Putamen (tissue), 1 donor: ENCODE measurements at regions not wholly inside any gene's neighbourhood (a gene's known extent, or its start where the extent isn't known, plus 50 kb on each side); places are given as distances from the start of the nearest gene placed in this dataset.

Source experiments
- DNase-seq: peaks from one replicate; pipeline ENCODE4 v3.0.0-alpha.2; 2016; ENCODE audit warnings: low spot score

GRCh38 chr12:111110556-111110955 is 190.2 kb upstream of the MYL2 start:
- DNase-seq: no peak

- DNase-seq: no peak
These were observed 188.3 kb upstream of the MYL2 start for GRCh38 chr12:111108726-111109125.

- no peak for DNase-seq
These were observed 187.2 kb upstream of the MYL2 start for GRCh38 chr12:111107392-111108178.

GRCh38 chr12:111105294-111105693 is 184.9 kb upstream of the MYL2 start:
- DNase-seq: no peak

DNA sequence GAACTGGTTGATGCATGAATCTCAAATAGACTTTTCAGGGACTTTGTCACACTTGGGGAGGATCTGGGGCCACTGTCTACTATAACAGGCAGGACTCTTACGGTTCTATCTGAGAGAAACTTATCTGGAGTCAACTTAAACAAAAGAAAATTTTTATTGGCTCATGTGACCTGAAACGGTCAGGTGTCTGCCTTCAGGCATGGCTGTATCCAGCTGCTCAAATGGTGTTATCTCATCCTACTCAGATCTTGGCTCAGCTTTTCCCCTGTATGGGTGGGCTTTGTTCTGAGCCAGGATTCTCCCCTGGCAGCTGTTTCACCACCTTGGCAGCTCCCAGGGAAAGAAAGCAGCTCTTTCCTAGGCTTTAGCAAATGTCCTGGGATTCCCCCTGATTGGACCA is 183.2 kb upstream of the MYL2 start:
- DNase-seq: no peak

DNA sequence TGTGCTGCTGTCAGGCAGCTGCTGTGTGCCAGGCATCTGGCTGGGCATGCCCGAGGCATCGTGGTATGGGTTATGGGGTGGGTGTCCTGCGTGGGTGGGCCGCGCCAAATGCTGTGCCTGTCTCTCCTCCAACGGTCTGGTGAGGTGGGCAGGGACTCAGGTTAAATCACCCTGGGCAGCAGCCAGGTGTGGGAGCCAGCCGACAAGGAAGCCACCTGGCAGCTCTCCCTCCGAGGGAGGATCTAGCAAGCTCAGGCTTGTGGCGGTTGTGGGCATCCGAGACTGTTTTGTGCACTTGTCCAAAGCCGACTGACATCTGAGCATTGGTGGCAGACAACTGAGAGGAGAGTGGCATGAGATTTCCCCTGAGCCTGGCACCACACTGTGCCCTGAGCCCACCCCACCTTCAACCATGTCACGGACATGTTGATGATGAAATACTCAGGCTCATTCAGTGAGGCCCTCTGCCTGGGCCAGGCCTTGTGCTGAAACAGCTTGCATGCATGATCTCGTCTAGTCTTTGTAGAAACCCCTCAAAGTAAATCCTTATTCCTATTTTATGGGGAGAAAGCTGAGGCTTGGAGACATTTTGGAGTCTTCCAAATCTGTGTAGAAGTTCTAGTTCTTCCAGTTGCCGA is 181.8 kb upstream of the MYL2 start:
- DNase-seq: no peak

DNA sequence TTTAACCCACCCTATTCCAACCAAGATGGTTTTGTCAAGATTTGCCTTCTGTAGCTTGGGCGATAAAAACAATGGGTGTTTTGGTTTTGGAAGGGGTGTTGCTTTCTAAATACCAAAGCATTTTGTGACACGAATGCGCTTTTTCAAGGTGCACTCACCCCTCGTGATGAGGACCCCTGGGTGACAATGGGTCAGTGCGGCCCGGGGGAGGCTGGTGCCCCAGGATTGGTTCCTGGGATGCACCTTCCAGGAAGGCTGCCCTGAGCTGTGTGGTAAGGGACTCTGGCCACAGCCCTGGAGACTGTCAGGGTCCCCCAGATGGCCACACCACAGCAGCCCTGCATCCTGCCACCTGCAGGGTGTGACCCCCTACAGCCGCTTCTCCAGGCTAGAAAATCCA is 180.6 kb upstream of the MYL2 start:
- no peak for DNase-seq

DNA sequence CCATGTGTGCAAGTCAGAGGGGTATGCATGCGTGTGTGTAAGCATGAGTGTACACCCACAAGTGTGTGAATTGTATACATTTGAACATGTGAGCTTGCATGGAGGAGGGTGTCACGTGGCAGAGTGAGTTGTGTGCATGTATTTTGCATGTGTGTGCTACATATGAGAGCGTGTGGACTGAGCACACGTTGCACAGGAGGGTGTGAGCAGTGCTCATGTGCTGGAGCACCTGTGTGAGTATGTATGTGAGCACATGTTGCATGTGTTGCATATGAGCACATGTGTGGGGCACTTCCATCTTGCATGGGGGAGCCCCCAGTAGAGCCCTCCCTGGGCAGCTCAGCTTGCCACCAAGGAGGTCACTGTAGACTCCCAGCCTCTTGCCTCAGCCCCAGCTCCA is 180.2 kb upstream of the MYL2 start:
- DNase-seq: no peak

DNA sequence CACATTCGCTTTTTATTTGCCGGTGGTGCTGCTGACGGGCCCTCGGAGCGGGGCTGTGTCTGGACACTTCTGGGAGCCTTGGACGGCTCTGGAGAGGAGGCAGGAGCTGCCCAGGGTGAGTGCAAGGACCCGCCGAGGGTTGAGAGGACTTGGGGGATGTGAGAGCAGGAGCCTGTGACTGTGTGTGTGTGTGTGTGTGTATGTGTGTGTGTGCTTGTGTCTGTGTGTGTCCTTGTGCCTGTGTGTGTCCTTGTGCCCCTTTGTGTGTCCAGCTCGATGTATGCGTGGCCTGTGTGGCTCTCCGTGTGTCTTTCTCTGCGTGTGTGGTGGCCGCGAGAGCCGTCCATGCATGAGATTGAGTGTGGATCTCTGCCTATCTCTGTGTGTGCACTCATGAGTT is 179.6 kb upstream of the MYL2 start:
- DNase-seq: no peak

DNA sequence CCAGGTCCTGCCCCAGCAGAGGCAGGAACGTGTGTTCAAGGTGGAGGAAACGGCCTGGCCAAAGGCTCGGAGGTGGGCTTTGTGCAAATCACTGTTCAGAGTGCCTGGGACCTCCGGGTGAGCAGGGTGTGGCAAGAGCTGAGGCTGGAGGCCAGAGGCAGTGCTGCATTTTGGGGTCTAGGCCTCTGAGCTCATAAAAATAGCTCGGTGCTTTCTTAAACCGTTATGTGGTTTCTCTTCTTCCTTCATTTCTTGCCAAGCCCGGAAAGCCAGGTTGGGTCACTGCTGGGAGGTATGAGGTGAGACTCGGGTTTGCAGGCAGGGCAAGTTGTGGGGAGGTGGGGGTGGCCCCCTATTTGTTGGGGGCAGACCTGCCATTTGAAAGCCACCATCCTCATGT is 178.8 kb upstream of the MYL2 start:
- DNase-seq: no peak

DNA sequence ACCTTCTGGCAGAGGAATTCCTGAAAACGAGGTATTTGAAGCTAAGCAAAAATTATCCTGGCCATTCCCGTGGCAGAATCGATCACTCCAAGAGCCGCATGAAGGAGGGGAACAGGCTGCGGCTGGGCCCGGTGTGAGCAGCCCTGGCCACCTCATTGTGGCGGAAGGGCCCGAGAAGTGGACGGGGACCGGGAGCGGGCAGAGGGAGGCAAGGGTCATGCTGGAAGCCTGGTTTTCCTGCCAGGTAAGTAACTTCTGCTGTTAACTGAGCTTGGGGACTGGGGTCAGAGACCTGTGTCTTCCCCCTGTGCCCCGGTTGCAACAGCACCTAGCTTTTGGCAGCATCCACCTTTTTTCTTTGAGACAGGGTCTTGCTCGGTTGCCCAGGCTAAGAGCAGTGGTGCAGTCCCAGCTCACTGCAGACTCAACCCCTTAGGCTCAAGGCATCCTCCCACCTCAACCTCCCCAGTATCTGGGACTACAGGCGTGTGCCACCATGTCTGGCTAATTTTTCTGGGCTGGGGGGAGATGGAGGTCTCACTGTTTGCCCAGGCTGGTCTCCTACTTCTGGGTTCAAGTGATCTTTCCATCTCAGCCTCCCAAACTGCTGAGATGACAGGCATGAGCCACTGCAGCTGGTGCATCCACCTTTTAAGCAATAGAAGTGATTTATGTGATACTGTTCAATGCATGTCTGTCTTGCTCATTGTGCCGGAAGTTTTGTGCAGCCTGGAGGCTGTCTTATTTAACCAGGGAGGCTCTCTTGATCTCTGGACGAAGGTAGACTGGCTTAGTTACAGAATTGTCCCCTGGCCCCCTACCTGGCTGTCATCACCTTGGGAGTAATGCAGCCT is 174.0 kb upstream of the MYL2 start:
- no peak for DNase-seq

- no peak for DNase-seq
These were observed 173.2 kb upstream of the MYL2 start for GRCh38 chr12:111093428-111094142.

- no peak for DNase-seq
These were observed 170.7 kb upstream of the MYL2 start for GRCh38 chr12:111091051-111091450.

DNA sequence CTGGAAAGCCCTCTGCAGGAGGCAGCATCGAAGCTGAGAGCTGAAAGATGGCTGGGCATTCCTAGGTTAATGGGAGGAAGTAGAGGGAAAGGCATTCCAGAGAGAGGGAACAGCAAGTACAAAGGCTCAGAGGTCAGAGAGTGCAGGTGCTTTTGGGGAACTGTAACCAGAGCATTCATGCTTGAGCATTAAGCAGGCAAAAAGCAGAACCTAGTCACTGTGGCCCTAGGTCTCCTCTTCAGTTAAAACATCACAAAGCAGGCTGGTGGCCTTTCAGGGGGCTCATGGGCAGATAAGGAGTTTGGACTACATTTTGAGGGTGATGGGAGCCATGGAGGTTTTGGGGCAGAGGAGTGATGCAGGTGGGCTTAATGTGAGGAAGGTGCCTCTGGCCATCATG is 169.2 kb upstream of the MYL2 start:
- DNase-seq: no peak

DNA sequence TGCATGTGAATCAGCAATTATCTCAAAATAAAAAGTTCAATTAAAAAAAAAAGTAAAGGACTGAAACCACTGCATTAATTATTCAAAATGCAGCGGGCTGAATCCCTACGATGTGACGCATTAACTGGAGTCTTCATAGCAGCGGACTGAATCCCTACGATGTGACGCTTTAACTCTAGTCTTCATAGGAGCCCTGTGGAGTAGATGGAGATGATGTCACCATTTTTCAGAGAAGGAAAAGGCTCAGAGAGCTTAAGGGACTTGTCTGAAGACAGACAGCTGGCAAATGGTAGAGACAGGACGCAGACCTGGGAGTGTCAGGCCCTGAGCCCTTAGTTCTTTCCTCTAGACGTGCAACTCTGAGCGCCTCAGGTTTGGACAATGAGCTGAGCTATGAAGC is 168.0 kb upstream of the MYL2 start:
- DNase-seq: no peak

DNA sequence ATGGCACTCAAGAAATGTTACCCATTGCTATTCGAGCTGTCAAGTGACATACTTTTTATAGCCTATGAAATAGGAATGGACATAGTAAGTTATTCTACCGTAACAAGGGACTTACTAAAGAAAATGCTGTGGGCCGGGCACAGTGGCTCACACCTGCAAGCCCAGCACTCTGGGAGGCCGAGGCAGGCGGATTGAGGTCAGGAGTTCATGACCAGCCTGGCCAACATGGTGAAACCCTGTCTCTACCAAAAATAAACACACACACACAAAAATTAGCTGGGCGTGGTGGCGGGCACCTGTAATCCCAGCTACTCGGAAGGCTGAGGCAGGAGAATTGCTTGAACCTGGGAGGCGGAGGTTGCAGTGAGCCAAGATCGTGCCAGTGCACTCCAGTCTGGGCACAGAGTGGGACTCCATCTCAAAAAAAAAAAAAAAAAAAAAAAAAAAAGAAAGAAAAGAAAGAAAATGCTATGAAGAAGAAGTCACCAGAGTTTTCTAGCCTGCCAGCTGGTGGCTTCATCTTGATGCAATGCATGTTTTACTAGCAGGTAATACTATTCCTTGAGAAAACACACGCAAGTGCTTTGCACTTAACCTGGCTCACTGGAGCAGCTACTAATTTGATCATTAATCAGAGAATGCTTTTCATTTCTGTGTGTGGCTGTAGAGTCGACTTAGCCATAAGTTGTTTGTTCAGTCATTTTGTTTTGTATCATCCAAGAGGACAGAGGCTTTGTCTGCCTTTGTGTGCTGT is 166.7 kb upstream of the MYL2 start:
- no peak for DNase-seq

GRCh38 chr12:111085096-111085495 is 164.7 kb upstream of the MYL2 start:
- no peak for DNase-seq

- no peak for DNase-seq
These were observed 164.2 kb upstream of the MYL2 start for GRCh38 chr12:111084605-111085004.

DNA sequence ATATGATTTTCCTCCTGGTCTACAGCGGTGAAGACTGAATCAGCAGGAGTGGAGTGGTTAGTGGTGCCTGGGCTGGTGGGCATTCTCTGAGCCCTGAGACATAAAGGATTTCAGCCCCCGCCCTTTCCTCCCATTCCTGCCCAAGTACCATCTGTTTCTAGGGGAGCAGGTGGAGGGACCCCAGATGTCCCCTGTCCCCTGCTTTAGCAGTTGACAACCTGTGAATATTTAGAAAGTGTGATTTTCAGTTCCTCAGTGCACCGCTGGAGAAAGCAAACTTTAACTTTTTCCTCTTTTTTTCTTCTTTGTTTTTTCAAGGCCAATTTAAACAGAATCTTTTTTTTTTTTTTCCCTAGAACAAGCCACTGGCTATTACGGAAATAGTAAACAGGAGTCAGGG is 163.8 kb upstream of the MYL2 start:
- DNase-seq: no peak

DNA sequence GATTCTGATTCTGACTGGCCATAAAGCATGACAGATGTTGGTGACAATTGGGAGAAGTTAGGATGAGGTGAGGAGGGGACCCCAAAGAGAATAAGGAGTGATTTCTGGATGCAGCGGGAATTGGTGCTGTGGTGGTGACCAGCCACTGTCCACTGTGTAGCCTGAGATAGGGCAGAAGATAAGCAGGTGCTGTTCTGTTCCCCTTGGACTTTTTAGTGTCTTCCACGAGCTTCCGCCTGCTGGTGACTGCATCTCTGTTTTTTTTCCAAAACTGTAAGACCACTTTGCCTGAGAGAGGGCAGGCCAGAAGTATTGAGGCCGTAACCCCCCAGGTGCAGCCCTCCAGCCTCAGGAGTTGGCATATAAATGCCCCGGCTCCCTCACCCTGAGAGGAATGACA is 161.2 kb upstream of the MYL2 start:
- DNase-seq: no peak

- no peak for DNase-seq
These were observed 158.4 kb upstream of the MYL2 start for GRCh38 chr12:111078731-111079130.
